K562 (cell line): ENCODE measurements at regions not wholly inside any gene's neighbourhood (a gene's known extent, or its start where the extent isn't known, plus 50 kb on each side); places are given as distances from the start of the nearest gene placed in this dataset.
A peak's percentile ranks its signal among the peaks of the same experiment; 100 is the strongest.

ENCODE experiments used
- ATAC-seq: fragments of 200-7000 bp; cut with Tn5 transposase; 3 replicates; pipeline ENCODE4 v1.9.1; 2020; ENCODE audit warnings: moderate library complexity
- BruUV-seq: library from RNA; stranded (reverse); fragments of 400-500 nt; replicated peaks from 2 replicates; lab custom pipeline; 2021; lab: Mats Ljungman, UMichigan
- CTCF ChIA-PET: fragments of 300-600 bp; formaldehyde crosslinking; extraction: SDS; loops from one replicate; lab custom pipeline; 2021; ENCODE audit warnings: low intra/inter-chr PET ratio; lab: Yijun Ruan, JAX
- POLR2A ChIA-PET: fragments of 300-600, 350-650 bp; sonication (Branson Sonifier 250); formaldehyde crosslinking; extraction: SDS; loops from one replicate; lab custom pipeline; 2021; ENCODE audit warnings: antibody characterized with exemption, inconsistent platforms; lab: Yijun Ruan, JAX
- DNase-seq, 4 experiments: peaks; one replicate each; pipeline versions ENCODE4 v3.0.0 to v3.0.0-alpha.2; 2011 to 2018; ENCODE audit warnings: low spot score in 3 of 4, mixed read lengths in 3 of 4; ENCODE audit errors: extremely low read depth in 1 of 4
- FAIRE-seq: peaks from 2 replicates; lab custom pipeline; 2011; peaks lifted over from hg19 to GRCh38; lab: Jason Lieb, UNC
- H2AFZ ChIP-seq: 2 replicates; pipeline ENCODE4 v1.6.0; 2011; ENCODE audit warnings: low read depth, low read length, control low read depth, inconsistent platforms
- H3K27ac ChIP-seq: fragments of 200-600 bp; 3 replicates; pipeline ENCODE4 v1.8.0; 2011; ENCODE audit warnings: low read depth, mild to moderate bottlenecking, control low read depth, inconsistent platforms, low read length, moderate library complexity, mixed read lengths; ENCODE audit errors: extremely low read depth
- H3K27me3 ChIP-seq, 2 experiments: fragments of 300-600 bp in 1 of 2; 2 replicates in 1 of 2; 3 replicates in 1 of 2; pipeline versions ENCODE4 v1.6.0 to v1.8.0; 2011; ENCODE audit warnings: inconsistent platforms in 2 of 2, low read length in 2 of 2, mild to moderate bottlenecking in 1 of 2, mixed read lengths in 1 of 2, moderate library complexity in 1 of 2; ENCODE audit not compliant: control insufficient read depth in 2 of 2, insufficient read depth in 2 of 2
- H3K36me3 ChIP-seq: fragments of 300-600 bp; 3 replicates; pipeline ENCODE4 v1.8.0; 2011; ENCODE audit warnings: mild to moderate bottlenecking, low read length, inconsistent platforms; ENCODE audit not compliant: control insufficient read depth, insufficient read depth
- H3K4me1 ChIP-seq, 2 experiments: fragments of 200-600 bp in 1 of 2; replicated peaks in 1 of 2; 2 replicates in 1 of 2; 3 replicates in 1 of 2; pipeline versions ENCODE4 v1.5.1 to v1.8.0; 2011; ENCODE audit warnings: inconsistent platforms in 2 of 2, low read length in 2 of 2, mild to moderate bottlenecking in 1 of 2, mixed read lengths in 1 of 2, moderate library complexity in 1 of 2; ENCODE audit not compliant: control insufficient read depth in 2 of 2, insufficient read depth in 2 of 2
- H3K4me2 ChIP-seq: 2 replicates; pipeline ENCODE4 v1.6.1; 2011; ENCODE audit warnings: low read length, control low read depth, inconsistent platforms, mixed read lengths; ENCODE audit not compliant: insufficient read depth
- H3K4me3 ChIP-seq: fragments of 200-600 bp; sonication (generic), shearing (Covaris generic); 2 replicates; pipeline ENCODE4 v1.5.1; 2016; ENCODE audit warnings: control low read depth, inconsistent platforms
- H3K79me2 ChIP-seq: fragments of 200-600 bp; 3 replicates; pipeline ENCODE4 v1.8.0; 2011; ENCODE audit warnings: low read length, inconsistent platforms; ENCODE audit not compliant: control insufficient read depth, insufficient read depth
- H3K9ac ChIP-seq, 2 experiments: 2 replicates each; pipeline versions ENCODE4 v1.6.0 to v1.6.1; 2011; ENCODE audit warnings: low read depth in 2 of 2, low read length in 2 of 2, control low read depth in 1 of 2, inconsistent platforms in 1 of 2, mild to moderate bottlenecking in 1 of 2, mixed read lengths in 1 of 2; ENCODE audit not compliant: insufficient read depth in 1 of 2
- H3K9me1 ChIP-seq: one replicate; pipeline ENCODE4 v1.6.0; 2011; ENCODE audit warnings: inconsistent platforms, mild to moderate bottlenecking, low read length, moderate library complexity; ENCODE audit not compliant: control insufficient read depth, insufficient read depth
- H3K9me3 ChIP-seq: replicated peaks from 2 replicates; pipeline ENCODE4 v1.5.1; 2011; ENCODE audit warnings: low read depth, low read length, inconsistent platforms; ENCODE audit not compliant: control insufficient read depth, insufficient read depth
- H4K20me1 ChIP-seq: replicated peaks from 2 replicates; pipeline ENCODE4 v1.6.1; 2011; ENCODE audit warnings: low read length, inconsistent platforms, mixed read lengths; ENCODE audit not compliant: control insufficient read depth, insufficient read depth
- ATF7 ChIP-seq: fragments of 450-650 bp; IDR thresholded peaks from 2 replicates; pipeline ENCODE4 v1.7.1; 2014; ENCODE audit warnings: mild to moderate bottlenecking, moderate library complexity
- CEBPB ChIP-seq: fragments of 450-650 bp; IDR thresholded peaks from 2 replicates; pipeline ENCODE4 v1.6.1; 2016; ENCODE audit warnings: missing genetic modification characterization, missing compliant biosample characterization
- EGR1 ChIP-seq: fragments of 450-650 bp; conservative IDR thresholded peaks from 2 replicates; pipeline ENCODE4 v1.6.1; 2017; ENCODE audit warnings: mild to moderate bottlenecking
- KDM1A ChIP-seq, 2 experiments: fragments of 450-650 bp; IDR thresholded peaks; 2 replicates each; pipeline ENCODE4 v1.6.1; 2016; ENCODE audit warnings: mild to moderate bottlenecking in 2 of 2
- PCBP2 ChIP-seq: fragments of 200-400 bp; formaldehyde crosslinking; IDR thresholded peaks from 2 replicates; pipeline ENCODE4 v1.6.1; 2018; ENCODE audit warnings: low read length, low read depth, mild to moderate bottlenecking, moderate library complexity; ENCODE audit not compliant: poor library complexity, severe bottlenecking
- RFX7 ChIP-seq: fragments of 250-450 bp; sonication (Bioruptor Pico); IDR thresholded peaks from 2 replicates; pipeline ENCODE4 v1.5.1; 2021; ENCODE audit warnings: mild to moderate bottlenecking
- STAG1 ChIP-seq: sonication (generic); formaldehyde crosslinking; IDR thresholded peaks from 2 replicates; pipeline ENCODE4 v1.5.0; 2020; ENCODE audit warnings: missing genetic modification reagents, borderline replicate concordance
- ZNF146 ChIP-seq: IDR thresholded peaks from one replicate; pipeline ENCODE4 v1.6.1; 2018; ENCODE audit warnings: missing compliant biosample characterization; ENCODE audit not compliant: unreplicated experiment
- ZNF316 ChIP-seq: fragments of 450-650 bp; IDR thresholded peaks from 2 replicates; pipeline ENCODE4 v1.6.1; 2016
- ZNF408 ChIP-seq: fragments of 250-450 bp; sonication (Bioruptor Pico); IDR thresholded peaks from 2 replicates; pipeline ENCODE4 v1.4.0; 2020; ENCODE audit warnings: low read depth, mild to moderate bottlenecking, moderate library complexity
- ZNF589 ChIP-seq: fragments of 200-800 bp; sonication (Bioruptor generic); IDR thresholded peaks from 2 replicates; pipeline ENCODE4 v1.6.1; 2016; ENCODE audit warnings: low read depth, missing genetic modification characterization, missing compliant biosample characterization
- WGBS: fragments of 100-300 bp; shearing (Covaris generic); methylation state at CpG from one replicate; pipeline ENCODE4 v1.1.6; 2016; ENCODE audit warnings: low coverage, mixed read lengths; ENCODE audit not compliant: insufficient coverage; ENCODE audit errors: missing lambda C conversion rate; 5-methylcytosine and 5-hydroxymethylcytosine counted together
- in situ Hi-C: fragments of 300-500 bp; cut with MboI; formaldehyde crosslinking; loops from 4 replicates; pipeline ENCODE4 v1.15.0; 2018; ENCODE audit warnings: inconsistent platforms, mixed read lengths
- intact Hi-C: fragments of 100-400 bp; cut with micrococcal nuclease; formaldehyde crosslinking; loops from 2 replicates; pipeline ENCODE4 v1.14.2; 2022
- TF ChIP-seq, protein P1 (sequence below): fragments of 250-450 bp; sonication (Bioruptor Pico); IDR thresholded peaks from 2 replicates; pipeline ENCODE4 v1.8.0; 2021; ENCODE audit warnings: borderline replicate concordance, mild to moderate bottlenecking, moderate library complexity; ENCODE audit not compliant: poor library complexity, severe bottlenecking

GRCh38 chr5:28117273-28117672 lies 1078.9 kb upstream of the CDH9 start:
- H3K9me1 ChIP-seq = no peaks in the 10 kb centered on the region
- H3K9ac ChIP-seq = no peak overlapping the region
- DNase-seq (no peak), FAIRE-seq (no peak), ATAC-seq (no peak)
- H3K4me2 ChIP-seq = no peak overlapping the region
- H3K79me2 ChIP-seq = no peaks in the 10 kb centered on the region
- TF ChIP-seq ZNF316 (peak; percentile 10; the same call in 1 of the 2 replicates), CEBPB (tag) (no peak)
- in situ Hi-C loops = no loop called here
- H3K9me3 ChIP-seq = peaks cover 2% of the 10 kb centered on the region; the same call in 1 of the 2 replicates
- CTCF ChIA-PET = no interaction called here
- no peaks in the 10 kb centered on the region for H3K4me1 ChIP-seq
- no peak overlapping the region for H3K4me3 ChIP-seq
- 0% methylated on average over 2 of the region's 2 CpGs for WGBS
- H3K27ac ChIP-seq = no peak overlapping the region
- POLR2A ChIA-PET = no interaction called here
- no peaks in the 10 kb centered on the region for H4K20me1 ChIP-seq
- H3K36me3 ChIP-seq = no peaks in the 10 kb centered on the region
- no TSS peak for BruUV-seq
- intact Hi-C loops = no loop called here
- no peaks in the 10 kb centered on the region for H3K27me3 ChIP-seq
- H2AFZ ChIP-seq = no peak overlapping the region

DNA sequence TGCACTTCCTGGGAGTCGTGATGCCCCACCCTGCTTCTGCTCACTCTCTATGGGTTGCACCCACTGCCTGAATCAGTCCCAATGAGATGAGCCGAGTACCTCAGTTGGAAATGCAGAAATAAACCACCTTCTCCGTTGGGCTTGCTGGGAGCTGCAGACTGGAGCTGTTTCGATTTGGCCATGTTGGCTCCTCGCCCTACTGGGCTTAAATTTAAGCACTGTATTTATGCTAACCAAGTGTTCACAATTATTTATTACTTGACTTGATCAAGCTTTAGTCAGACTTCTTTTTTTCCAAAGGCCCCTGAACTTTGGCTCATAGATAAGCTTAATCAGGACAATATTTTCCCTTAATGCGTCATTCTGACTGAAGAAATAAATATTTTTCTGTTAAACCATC lies 1072.4 kb upstream of the CDH9 start:
- POLR2A ChIA-PET = no interaction called here

More for the DNA sequence above, 1072.4 kb upstream of the CDH9 start:
- no peaks in the 10 kb centered on the region for H3K9me1 ChIP-seq
- DNase-seq (no peak), FAIRE-seq (no peak), ATAC-seq (no peak)
- no peak overlapping the region for H2AFZ ChIP-seq
- no peak overlapping the region for H3K4me3 ChIP-seq
- no peaks in the 10 kb centered on the region for H3K27me3 ChIP-seq
- H3K79me2 ChIP-seq = no peaks in the 10 kb centered on the region
- no peaks in the 10 kb centered on the region for H4K20me1 ChIP-seq
- in situ Hi-C loops (no loop called here), intact Hi-C loops (no loop called here)
- WGBS = 2% methylated on average over 6 of the region's 6 CpGs
- H3K36me3 ChIP-seq = no peaks in the 10 kb centered on the region
- CTCF ChIA-PET = no interaction called here
- no peak overlapping the region for H3K4me2 ChIP-seq
- H3K4me1 ChIP-seq = no peaks in the 10 kb centered on the region
- BruUV-seq = no TSS peak
- no peak overlapping the region for H3K27ac ChIP-seq
- peaks cover 2% of the 10 kb centered on the region; the same call in 1 of the 2 replicates for H3K9me3 ChIP-seq
- no peak for TF ChIP-seq RFX7
- no peak for TF ChIP-seq KDM1A (IDR thresholded peaks at IDR 0.05)
- TF ChIP-seq ZNF589 = no peak
- TF ChIP-seq ZNF408 (CRISPR knock-in tag) = no peak
- TF ChIP-seq STAG1 (CRISPR knock-in tag) = no peak
- no peak for TF ChIP-seq ZNF146 (CRISPR knock-in tag)
- no peak for TF ChIP-seq EGR1
- TF ChIP-seq, protein P1, sequence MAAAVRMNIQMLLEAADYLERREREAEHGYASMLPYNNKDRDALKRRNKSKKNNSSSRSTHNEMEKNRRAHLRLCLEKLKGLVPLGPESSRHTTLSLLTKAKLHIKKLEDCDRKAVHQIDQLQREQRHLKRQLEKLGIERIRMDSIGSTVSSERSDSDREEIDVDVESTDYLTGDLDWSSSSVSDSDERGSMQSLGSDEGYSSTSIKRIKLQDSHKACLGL (CRISPR knock-in tag) = no peak
- no peak for TF ChIP-seq PCBP2
- no peak for TF ChIP-seq ATF7
- no peak overlapping the region for H3K9ac ChIP-seq
